ENCODE measurements at regions not wholly inside any gene's neighbourhood (a gene's known extent, or its start where the extent isn't known, plus 50 kb on each side); places are given as distances from the start of the nearest gene placed in this dataset.

GRCh38 chr11:70889411-70889810, 363.0 kb downstream of the SHANK2 start:
- no peak for TF ChIP-seq CTCF (IDR thresholded peaks at IDR 0.05; ENCODE audit: insufficient read depth, low read length, missing control alignments)
- ChIA-PET CTCF (no interaction called here), POLR2A (no interaction called here)
- H3K4me3 ChIP-seq (ENCODE audit: low read depth, low read length): no peak overlapping the region
- no peak for DNase-seq (ENCODE audit: low read depth, low spot score)

GRCh38 chr11:70891844-70892380, 360.5 kb downstream of the SHANK2 start:
- ChIA-PET POLR2A (no interaction called here), CTCF (no interaction called here)
- no peak overlapping the region for H3K4me3 ChIP-seq (ENCODE audit: low read depth, low read length)
- DNase-seq (ENCODE audit: low read depth, low spot score): no peak
- no peak for TF ChIP-seq CTCF (IDR thresholded peaks at IDR 0.05; ENCODE audit: insufficient read depth, low read length, missing control alignments)

DNA sequence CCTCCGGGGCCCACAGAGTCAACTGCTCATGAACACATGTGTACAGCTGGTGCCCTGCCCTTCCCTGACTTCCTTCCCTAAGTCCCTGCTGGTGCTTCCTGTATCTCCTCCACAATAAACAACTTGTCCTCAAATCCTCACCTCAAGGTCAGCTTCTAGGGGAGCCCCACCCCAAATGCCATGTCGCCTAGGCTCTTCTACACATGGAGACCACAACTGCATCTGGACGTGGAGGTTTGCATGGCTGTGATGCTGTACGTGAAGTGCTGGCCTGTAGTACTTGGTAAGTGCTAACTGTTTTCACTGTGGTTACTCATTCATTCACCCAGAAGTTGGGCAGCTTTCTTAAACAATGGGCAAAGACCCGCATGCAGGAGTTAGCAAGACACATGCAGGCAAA, 359.5 kb downstream of the SHANK2 start:
- POLR2A ChIA-PET: no interaction called here
- no peak overlapping the region for H3K4me3 ChIP-seq (ENCODE audit: low read depth, low read length)
- TF ChIP-seq CTCF (IDR thresholded peaks at IDR 0.05; ENCODE audit: insufficient read depth, low read length, missing control alignments): no peak
- no peak for DNase-seq (ENCODE audit: low read depth, low spot score)
- CTCF ChIA-PET: no interaction called here

DNA sequence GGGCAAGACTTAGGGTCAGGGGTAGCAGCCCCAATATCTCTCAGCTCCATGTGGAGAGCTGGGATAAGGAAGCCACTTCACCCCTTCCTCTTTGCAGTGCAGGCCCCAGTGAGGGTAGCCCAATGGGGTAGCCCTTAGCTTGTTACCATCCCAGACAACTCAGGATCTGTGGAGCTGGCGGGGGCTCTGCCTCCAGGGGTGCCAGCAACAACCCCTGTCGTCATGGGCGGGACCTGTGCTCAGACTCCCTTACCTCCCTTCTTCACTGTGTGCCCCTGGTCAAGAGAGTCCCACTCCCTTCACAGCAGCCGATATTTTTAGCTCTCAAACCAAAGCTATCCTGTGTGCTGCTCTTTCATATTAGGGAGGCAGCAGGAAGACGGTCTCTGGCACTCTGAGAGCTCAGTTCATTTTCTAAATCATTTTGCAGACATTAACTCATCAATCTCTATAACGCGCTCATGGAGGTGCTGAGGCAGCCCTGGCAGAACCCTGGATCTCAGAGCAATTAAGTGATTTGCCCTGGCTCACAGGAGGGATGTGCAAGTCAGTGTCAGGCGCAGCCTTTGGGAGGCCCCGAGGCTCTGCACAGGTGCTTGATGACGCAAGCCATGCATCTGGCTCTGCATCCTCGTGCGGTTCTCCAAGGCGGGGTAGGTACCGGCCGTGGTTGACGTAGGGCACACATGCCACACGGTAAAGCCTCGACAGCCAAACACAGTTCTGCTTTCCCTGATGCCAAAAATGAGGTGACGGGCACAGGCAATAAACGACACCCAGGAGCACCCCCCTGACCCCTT, 357.6 kb downstream of the SHANK2 start:
- no peak for DNase-seq (ENCODE audit: low read depth, low spot score)
- TF ChIP-seq CTCF (IDR thresholded peaks at IDR 0.05; ENCODE audit: insufficient read depth, low read length, missing control alignments): no peak
- ChIA-PET POLR2A (no interaction called here), CTCF (no interaction called here)
- no peak overlapping the region for H3K4me3 ChIP-seq (ENCODE audit: low read depth, low read length)

- POLR2A ChIA-PET: no interaction called here
- DNase-seq (ENCODE audit: low read depth, low spot score): no peak
- H3K4me3 ChIP-seq (ENCODE audit: low read depth, low read length): no peak overlapping the region
- no peak for TF ChIP-seq CTCF (IDR thresholded peaks at IDR 0.05; ENCODE audit: insufficient read depth, low read length, missing control alignments)
- CTCF ChIA-PET: no interaction called here
Measured at GRCh38 chr11:70895366-70895670, 357.1 kb downstream of the SHANK2 start.

DNA sequence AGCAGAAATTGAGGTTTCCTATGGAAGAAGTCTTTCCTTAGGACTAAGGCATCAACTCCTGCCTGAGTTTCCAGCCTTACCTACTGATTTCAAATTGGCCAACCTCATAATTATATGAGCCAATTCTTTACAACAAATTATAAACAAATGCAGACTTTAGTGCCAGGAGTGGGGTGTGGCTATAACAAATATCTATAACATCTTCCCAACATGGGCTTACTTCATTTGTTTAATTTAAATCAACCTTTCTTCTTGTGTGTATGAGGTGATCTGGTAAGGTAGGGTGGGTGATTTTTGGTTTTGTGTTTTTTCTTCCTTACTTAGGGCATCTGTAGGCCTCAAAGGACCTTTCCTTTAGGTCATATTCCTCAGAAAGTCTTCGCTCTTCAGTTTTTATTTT, 354.9 kb downstream of the SHANK2 start:
- POLR2A ChIA-PET: no interaction called here

More for the DNA sequence above, 354.9 kb downstream of the SHANK2 start:
- CTCF ChIA-PET: no interaction called here
- no peak overlapping the region for H3K4me3 ChIP-seq (ENCODE audit: low read depth, low read length)
- DNase-seq (ENCODE audit: low read depth, low spot score): no peak
- no peak for TF ChIP-seq CTCF (IDR thresholded peaks at IDR 0.05; ENCODE audit: insufficient read depth, low read length, missing control alignments)

Data from AG04449 (cell line).